ENCODE measurements at regions not wholly inside any gene's neighbourhood (a gene's known extent, or its start where the extent isn't known, plus 50 kb on each side); places are given as distances from the start of the nearest gene placed in this dataset.

GRCh38 chr15:81560405-81560804 lies 186.4 kb upstream of the TMC3 start:
- no peak for ATAC-seq
- Histone ChIP-seq H3K27ac (no peak overlapping the region), H3K9me3 (peaks cover 0 to 9% (median 0%) of the 10 kb centered on the region in 11 donors), H3K36me3 (no peaks in the 10 kb centered on the region), H3K4me3 (no peak overlapping the region), H3K27me3 (no peaks in the 10 kb centered on the region), H3K4me1 (no peaks in the 10 kb centered on the region)
- WGBS, 2 donors: 59 to 70% methylated on average over 1 of the region's 1 CpG
- no peak for DNase-seq
- intact Hi-C loops (cut with DNase I): no loop called here
- TF ChIP-seq CTCF (IDR thresholded peaks at IDR 0.05): no peak

- peaks cover 0 to 9% (median 0%) of the 10 kb centered on the region in 11 donors for H3K9me3 ChIP-seq
- no peak overlapping the region for H3K4me3 ChIP-seq
- 81 to 84% methylated on average over 2 of the region's 2 CpGs for WGBS, 2 donors
- intact Hi-C loops (cut with DNase I): no loop called here
- no peaks in the 10 kb centered on the region for H3K4me1 ChIP-seq
- H3K36me3 ChIP-seq: no peaks in the 10 kb centered on the region
- ATAC-seq (no peak), DNase-seq (no peak)
- no peak overlapping the region for H3K27ac ChIP-seq
- H3K27me3 ChIP-seq: peaks cover 0 to 8% (median 0%) of the 10 kb centered on the region in 7 donors
- TF ChIP-seq CTCF (IDR thresholded peaks at IDR 0.05): no peak
Measured at GRCh38 chr15:81558056-81558455, 184.0 kb upstream of the TMC3 start.

GRCh38 chr15:81555346-81555745 lies 181.3 kb upstream of the TMC3 start:
- no peak for ATAC-seq
- intact Hi-C loops (cut with DNase I): no loop called here
- Histone ChIP-seq H3K9me3 (peaks cover 0 to 9% (median 0%) of the 10 kb centered on the region in 11 donors), H3K4me3 (no peak overlapping the region), H3K27ac (no peak overlapping the region), H3K4me1 (no peaks in the 10 kb centered on the region), H3K27me3 (peaks cover 0 to 10% (median 0%) of the 10 kb centered on the region in 7 donors), H3K36me3 (no peaks in the 10 kb centered on the region)
- TF ChIP-seq CTCF (IDR thresholded peaks at IDR 0.05): no peak
- 94 to 95% methylated on average over 4 of the region's 4 CpGs for WGBS, 2 donors
- DNase-seq: no peak

- TF ChIP-seq CTCF (IDR thresholded peaks at IDR 0.05): no peak
- ATAC-seq (no peak), DNase-seq (no peak)
- H3K27me3 ChIP-seq: peaks cover 0 to 3% (median 0%) of the 10 kb centered on the region in 7 donors
- H3K4me3 ChIP-seq: no peak overlapping the region
- H3K36me3 ChIP-seq: no peaks in the 10 kb centered on the region
- H3K4me1 ChIP-seq: peaks cover 0 to 4% (median 0%) of the 10 kb centered on the region in 9 donors
- intact Hi-C loops (cut with DNase I): no loop called here
- H3K27ac ChIP-seq: no peak overlapping the region
- WGBS, 2 donors: 77 to 84% methylated on average over 7 of the region's 7 CpGs
- H3K9me3 ChIP-seq: no peaks in the 10 kb centered on the region
Measured at GRCh38 chr15:81548365-81549130, 174.5 kb upstream of the TMC3 start.
